NCI-H446 (cell line): ENCODE measurements at regions not wholly inside any gene's neighbourhood (a gene's known extent, or its start where the extent isn't known, plus 50 kb on each side); places are given as distances from the start of the nearest gene placed in this dataset.
"Not testable (repeated sequence)": the region's sequence is repeated elsewhere in the genome, so short reads cannot be mapped to it uniquely, and the experiment has no call there.

Experiments
- DNase-seq, 2 experiments: peaks; one replicate each; lab custom pipeline; 2025; lab: John Stamatoyannopoulos, UW

DNA sequence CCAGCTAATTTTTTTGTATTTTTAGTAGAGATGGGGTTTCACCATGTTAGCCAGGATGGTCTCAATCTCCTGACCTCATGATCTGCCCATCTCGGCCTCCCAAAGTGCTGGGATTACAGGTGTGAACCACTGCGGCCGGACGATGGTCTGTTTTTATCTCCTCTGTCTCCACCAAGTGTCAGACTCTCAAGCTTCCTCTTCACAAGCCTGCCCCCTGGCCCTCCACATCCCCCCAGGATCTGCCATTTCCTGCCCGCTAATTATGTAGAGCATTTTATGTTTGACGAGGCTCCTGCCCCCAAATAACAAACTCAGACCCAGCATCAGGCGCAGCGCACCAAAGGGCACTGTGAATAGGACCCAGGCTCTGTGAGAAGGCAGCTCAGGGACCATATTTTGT, 101.8 kb upstream of the PCBD1 start:
- DNase-seq = not testable (repeated sequence)

DNA sequence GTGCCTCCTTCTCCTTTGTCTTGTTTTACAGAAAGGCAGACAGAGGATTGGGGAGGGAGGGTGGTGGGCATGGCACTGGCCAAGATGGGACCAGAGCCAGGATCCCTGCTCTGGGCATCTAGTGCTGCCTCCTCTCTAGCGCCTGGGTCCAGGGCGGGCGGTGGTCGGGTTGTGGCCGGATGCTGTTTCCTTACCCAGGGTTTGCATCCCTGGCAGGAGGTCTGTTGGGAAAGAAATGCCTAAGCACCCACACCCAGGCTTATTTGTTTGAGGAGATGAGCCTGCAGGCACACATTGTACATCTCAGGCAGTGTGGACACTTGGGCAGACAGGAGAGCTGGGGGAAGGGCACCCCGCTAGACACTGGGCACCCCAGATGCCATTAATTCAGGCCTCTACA, 102.3 kb upstream of the PCBD1 start:
- DNase-seq = no peak

DNA sequence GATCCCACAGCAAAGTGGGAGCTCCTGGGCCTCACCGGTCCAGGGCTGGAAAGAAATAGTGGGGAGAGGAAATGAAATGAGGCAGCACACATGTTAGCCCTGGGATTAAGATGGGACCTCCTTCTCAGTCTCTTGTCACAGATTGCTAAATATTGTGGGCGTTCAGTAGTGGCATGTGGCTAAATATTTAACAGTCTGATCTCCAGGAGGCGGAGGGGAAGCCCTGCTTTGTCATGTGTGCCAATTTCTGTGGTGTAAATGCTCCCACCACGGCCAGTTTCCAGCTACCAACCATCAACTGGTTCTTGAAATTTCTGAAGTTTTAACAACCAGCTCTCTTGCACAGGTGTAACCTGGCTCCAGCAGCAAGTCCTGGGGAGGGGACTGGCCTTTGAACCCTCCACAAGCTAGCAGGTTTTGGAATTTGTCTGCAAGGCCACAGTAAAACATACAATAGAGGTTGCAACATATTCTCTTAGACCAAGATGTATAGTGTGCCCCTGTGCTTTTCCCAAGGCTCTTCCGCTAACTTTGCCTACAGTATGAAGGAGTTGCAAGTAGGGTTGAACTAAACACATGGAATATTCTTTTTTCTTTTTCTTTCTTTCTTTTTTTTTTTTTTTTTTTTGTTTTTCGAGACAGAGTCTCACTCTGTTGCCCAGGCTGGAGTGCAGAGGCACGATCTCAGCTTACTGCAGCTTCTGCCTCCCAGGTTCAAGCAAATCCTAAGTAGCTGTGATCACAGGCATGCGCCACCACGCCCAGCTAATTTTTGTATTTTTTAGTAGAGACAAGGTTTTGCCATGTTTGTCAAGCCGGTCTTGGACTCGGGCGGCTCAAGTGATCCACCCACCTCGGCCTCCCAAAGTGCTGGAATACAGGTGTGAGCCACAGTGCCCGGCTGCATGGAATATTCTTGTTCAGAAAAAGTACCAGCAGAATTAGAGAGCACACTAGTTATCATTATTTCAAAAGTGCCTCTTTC, 103.1 kb upstream of the PCBD1 start:
- no peak for DNase-seq

DNA sequence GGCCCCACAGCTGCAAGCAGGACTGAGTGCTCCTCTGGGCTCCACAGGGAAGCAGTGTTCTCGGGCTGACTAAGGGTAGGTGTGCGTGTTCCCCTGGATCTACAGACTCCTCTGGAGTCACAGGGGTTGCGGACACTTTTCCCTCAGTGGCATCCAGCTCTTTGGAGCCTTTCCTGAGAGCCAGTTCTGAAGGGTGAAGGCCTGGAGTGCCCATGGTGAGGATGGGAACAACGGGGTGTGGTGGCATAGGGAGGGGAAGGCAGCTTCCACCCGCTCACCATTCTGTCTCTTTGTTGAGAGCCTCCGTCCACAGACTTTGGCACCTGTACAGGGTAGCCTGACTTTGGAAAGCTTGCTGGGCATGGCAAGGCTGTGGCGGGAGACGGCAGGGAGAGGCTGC, 104.1 kb upstream of the PCBD1 start:
- DNase-seq = no peak

DNA sequence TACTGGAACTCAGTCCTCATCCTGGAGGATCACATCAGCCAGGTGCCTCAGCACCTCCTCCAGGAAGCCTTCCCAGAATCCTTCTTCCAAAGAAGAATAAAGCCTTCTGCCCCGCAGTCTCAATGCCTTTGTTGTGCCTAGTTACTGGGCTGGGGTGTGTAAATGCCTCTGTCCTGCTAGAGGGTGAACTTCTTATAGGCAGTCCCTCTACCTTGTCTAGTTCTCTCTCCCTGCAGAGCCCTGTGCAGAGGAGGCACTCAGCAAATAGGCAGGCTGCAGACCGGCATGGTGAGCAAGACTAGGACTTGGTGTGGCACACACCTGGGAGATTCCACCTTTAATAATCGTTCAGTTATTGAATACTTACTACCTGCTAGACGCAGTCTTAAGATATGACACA, 104.7 kb upstream of the PCBD1 start:
- DNase-seq = no peak

DNA sequence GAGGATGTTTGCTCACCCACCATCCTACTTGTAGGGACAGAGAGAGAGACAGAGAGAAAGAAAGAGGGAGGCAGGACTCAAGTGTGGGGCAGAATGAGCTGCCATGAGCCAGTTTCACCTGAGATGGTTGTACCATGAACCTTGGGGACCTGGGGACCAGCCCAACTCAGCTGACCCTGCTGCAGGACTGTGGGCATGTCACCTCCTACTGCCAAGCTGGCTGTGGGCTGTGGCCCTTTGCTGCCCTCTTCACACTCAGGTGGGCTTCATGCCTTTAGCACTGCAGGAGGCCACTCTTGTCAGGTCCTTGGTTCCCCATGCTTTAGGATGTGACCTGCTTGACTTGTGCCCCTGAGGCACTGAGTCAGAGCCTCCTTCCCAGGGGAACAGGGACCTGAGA, 108.2 kb upstream of the PCBD1 start:
- DNase-seq = no peak

DNA sequence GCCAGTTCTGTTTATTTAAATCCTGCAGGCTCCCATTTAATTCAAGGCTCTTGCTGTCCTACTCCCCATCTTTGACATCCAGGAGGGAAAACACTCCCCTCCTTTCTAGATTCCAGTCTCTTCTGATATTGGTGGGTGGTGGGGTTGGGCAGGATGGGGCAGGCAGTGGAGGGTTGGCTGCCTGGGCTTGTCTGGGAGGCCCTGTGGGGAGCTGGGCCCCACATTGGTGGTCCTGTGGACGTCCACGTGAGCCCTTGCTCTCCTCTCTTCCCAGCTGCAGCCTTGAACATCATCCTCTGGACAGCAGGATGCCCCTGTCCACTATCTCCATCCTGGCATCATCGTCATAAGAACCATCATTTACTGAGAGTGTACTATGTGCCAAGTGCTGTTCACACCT, 108.9 kb upstream of the PCBD1 start:
- DNase-seq = no peak

DNA sequence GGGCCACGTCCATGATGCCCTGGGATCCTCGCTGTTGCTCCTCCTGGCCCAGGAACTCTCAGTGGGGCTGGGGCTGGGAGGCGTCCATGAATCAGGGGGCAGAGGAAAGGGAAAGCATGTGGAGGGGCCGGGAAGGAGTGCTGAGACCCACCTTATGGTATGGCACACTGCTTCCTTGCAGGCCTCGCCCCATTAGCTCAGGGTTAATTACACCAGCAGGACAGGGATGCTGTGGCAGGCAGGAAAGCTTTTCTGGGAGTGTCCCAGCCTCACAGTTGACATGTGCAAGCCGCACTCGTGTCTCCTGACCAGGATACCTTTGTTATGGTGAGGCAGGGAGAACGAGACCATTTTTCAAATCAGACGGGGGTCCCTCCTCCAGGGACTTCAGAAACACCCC, 109.7 kb upstream of the PCBD1 start:
- no peak for DNase-seq

DNA sequence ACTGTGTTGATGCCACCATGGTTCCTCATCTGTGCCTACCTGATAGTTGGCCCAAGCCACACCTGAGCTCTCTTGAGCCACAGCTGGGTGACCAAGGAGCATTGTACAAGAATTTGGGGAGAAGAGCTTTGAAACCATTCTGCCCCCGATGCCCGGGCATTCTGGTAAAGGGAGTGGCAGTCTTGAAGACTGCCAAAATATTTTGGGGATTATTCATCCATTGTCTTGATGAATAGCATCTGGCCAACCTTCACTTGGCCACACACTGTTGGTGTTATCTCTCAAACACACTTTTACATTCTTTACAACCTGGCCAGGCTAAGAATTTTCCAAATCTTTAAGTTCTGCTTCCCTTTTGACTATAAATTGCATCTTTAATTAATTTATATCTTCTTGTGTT, 113.1 kb upstream of the PCBD1 start:
- DNase-seq = no peak

DNA sequence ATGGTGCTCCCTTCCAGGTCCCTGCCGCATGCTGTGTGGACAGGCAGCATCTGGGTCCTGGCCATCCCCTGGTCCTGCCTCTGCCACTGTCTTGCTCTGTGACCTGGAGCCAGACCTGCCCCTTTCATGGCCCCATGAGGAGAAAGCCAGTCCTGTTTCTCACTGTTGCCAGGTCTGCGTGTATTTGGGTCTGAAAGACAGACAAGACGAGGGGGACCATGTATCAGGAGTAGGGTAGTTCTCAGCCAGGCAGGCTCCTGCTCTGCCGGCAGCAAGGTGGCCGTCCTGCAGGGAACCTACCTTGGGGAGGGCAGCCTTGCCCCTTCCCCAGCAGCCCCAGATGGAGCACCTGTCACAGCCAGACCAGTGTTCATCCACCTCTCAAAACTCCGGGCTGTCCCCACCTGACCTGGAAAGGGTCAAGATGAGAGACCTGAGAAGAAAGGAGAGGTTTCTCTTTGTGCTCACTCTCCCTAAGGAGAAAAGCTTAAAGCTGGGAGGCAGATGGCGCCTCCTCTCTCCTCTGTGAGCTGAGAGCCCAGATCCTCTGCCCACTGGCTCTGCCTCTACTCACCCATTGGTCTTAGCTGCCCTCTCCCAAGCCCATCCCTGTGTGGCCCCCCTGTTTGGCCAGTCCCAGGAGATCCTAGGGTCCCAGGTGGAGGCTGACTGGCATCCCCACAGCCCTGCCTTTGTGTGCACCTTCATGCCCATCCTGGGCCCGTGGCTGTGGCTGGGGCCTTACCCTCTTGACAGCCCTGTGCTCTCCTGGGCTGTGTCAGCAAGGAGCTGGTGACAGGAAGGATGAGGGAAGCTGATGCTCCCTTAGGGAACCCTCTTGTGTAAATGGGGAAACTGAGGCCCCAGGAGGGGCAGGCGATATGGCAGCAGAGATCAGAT, 116.1 kb upstream of the PCBD1 start:
- no peak for DNase-seq

DNA sequence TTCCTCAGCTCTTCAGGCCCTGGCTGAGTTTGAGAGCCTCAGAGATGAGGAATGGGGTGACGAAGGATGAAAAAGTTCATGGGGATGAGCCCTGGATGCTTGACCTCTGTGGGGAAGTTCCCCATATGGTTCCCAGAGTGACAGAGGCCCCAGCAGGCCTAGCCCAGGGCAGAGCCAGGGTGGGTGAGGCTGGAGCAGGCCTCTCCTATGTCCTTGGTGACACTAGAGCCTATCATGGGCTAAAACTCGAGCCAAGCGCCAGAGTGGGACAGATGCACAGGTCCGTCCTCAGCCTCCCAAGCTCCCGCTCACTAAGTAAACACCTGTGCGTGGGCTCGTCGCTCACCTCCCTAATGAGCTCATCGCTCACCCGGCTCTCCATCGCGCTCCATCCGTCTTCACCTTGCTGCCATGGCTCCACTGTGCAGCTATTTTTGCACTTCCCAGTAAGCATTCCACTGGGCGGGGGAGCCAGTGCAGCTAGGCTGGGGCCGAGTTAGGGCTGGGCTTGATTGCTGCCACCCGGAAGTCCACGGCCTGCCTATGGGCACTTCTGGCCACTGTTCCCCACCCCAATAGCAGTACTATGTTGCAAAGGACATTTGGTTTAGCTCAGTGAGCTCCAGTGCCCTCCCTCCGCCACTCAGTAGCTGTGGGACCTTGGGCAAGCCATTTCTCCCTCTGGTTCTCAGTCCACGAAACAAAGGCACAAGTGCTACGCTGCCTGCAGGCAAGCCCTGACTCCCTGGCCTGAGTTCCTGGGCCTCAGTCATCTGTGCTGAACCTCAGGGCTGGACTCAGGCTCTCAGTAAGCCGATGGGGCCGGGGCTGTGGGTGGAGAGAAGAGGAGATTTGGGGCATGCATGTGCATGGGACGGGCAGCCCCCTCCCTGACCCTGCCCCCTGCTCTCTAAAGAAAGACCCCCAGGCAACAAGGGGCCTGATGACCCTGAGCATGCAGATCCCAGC, 117.3 kb upstream of the PCBD1 start:
- DNase-seq = no peak

DNA sequence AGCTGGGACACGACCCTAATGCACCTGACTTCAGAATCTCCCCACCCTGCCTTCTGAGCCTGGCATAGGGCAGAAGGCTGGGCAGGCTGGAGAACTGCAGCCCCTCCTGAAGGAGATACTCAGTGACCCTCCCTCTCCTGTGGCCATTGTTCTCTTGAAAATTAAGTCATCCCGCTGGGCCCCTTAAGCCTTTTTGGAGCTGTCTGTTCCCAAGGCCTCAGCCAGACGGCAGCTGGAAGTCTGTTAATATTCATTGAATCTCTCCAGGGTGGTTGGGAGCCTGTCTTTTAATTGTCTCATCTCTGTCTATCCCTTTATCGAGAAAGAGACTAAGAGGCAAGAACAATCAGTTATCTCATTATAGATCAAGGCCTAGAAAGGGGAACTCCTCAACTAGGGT, 118.1 kb upstream of the PCBD1 start:
- DNase-seq = no peak

DNA sequence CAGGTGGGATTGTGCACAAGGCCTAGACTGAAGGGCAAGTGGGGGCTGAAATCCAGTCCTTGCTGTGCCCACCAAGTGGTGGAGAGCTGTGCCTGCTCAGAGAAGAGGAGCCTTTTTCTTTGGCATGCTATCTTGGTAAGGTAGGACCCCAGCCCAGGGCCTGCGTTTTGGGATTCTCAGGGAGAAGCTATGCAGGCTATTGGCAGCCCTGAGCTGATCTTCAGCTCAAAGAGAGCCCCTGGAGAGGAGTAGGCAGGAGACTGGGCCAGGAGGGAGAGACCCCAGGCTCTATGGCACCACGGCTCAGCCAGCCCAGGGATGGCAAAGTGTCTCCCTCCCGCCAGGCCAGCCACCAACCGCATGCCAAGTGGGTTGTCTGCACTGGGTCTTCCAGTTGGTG, 119.2 kb upstream of the PCBD1 start:
- no peak for DNase-seq

DNA sequence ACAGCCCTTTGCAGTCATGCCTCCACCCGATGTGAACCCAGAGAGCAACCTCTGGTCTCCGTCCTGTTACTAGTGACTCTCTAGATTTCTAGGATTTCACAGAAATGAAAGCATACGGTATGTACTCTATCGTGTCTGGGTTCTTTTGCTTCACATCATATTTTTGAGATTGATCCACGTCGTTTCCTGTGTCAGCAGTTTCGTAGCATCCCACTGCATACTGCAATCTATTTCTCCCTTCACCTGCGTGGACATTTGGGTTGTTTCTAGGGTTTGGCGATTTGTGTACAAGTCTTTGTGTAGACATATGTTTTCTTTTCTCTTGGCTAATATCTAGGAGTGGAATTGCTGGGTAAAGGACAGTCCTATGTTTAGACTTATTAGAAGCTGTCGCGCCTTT, 119.8 kb upstream of the PCBD1 start:
- no peak for DNase-seq

DNA sequence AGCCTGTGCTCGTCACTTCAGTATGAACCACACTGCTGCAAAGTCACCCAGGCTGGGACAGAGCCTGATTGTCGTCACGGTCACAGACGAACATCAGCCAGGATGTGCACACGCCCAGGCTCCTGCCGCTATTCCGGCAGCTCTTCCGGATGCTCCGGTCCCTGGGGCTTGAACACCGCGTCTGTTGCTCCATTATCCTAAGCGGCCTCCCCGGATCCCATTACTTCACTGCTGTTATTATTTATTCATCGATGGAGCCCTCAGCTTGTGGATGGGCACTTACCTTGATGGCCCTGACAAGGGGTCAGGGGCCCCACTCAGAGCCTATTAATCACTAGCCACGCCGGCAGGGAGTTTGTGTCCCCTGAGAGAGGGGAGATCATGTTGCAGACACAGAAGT, 120.8 kb upstream of the PCBD1 start:
- no peak for DNase-seq

DNA sequence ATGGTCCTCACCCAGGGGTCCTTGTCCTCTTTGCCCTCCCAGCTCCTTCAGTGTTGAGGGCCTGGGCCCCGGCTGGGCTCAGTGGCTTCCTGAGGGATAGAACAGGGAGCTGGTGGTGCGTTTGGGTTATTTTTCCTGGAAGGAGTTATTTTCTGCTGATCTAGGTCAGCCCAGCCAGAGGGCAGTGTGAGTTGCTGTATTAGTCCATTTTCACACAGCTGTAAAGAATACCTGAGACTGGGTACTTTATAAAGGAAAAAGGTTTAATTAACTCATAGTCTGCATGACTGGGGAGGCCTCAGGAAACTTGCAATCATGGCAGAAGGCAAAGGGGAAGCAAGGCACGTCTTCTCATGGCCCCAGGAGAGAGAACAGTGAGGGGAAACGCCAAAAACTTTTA, 122.4 kb upstream of the PCBD1 start:
- DNase-seq = no peak

DNA sequence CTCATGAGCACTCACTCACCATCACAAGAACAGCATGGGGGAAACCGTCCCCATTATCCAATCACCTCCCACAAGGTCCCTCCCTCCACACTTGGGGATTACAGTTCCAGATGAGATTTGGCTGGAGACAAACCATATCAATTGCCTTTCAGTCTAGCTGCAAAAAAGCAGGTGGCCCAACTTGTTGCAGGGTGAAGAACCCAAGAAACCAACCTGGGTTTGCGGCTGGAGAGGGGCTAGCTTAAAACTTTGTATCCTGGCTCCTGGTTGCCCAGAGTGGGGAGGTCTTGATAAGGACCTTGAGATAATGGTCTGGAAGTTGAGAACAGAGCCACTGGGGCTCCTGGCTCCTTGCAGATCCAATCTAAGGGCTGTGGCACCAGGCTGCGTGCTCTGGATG, 122.8 kb upstream of the PCBD1 start:
- DNase-seq = no peak

DNA sequence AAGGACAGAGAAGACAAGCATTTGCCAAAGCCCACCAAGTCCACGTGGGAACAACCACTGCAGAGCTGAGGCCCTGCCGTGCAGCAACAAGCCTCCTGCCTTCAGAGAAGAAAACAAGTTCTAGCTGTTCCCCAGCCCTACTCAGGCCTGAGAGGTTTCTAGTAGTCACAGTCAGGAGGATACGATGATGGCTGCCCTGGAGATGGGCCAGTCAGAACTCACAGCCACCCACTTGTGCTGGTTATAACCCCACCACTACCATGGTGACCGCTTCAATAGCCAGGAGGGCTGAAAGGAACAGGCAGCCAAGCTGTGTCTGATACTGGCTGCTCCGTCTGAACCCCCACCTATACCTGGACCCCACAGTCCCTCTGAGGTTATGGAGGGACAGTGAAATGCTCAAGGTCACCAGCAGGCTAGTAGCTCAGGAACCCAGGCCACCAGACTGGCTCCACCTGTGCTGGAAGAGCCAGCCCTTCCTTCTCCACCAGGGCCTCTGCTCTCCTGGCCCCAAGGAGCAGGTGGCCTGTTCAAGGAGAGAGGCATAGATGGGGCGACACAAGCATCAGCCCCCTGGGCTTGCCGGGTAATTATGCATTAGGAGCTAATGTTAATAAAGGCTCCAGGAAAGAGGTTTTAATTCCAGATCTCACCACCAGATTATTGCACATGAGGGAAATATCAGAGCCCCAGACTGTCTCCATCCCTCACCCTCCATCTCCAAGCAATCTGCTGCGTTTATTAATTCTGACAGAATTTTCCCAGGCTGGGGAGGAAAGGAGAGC, 125.8 kb upstream of the PCBD1 start:
- DNase-seq = no peak

DNA sequence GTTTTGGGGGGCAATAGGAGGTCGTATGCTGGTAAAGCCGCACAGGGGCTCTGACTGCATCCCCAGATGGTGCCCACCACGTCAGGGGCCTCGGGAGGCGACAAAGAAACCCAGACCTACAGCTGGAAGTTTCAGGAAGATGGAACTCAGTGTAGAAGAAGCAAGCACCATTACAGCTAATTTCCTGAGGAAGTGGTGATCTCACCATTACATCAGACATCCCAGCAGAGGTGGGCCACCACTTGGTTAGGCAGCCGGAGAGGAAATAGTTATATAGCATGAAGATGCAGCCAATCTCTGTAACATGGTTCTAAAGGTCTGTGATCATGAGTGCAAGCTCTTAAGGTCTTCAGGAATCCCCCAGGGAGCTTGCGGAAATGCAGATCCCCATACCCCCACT, 127.3 kb upstream of the PCBD1 start:
- DNase-seq = no peak

DNA sequence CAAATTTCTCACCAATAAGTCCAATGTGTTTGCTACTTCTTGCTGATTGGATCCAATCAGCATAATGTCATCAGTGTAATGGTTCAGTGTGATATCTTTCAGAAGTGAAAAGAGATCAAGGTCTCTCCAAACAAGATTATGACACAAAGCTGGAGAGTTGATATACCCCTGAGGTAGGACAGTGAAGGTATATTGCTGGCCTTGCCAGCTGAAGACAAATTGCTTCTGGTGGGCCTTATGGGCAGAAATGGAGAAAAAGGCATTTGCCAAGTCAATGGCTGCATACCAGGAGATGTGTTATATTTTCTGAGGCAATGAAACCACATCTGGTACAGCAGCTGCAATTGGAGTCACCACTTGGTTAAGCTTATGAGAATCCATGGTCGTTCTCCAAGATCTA, 131.7 kb upstream of the PCBD1 start:
- DNase-seq = not testable (repeated sequence)

DNA sequence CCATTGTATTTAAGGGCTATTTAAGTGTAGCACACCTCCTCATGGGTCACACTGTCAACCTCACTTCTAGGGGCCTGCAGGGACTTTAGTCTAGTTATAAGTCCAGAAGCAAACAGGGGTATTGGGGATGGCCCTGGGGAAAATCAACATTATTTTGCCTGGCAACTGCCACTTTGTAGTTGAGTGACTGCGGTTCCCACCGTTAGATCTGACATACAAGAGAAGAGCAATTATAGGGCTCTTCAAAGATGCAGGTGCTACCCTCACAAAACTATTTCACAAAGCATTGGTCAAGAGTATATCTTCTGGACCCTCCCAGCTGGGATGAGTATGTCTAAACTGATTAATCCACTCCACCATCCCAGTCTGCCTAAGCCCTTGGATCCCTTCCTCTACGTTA, 133.0 kb upstream of the PCBD1 start:
- DNase-seq = no peak
